Omental fat pad (tissue), 3 donors: ENCODE measurements at regions not wholly inside any gene's neighbourhood (a gene's known extent, or its start where the extent isn't known, plus 50 kb on each side); places are given as distances from the start of the nearest gene placed in this dataset.

Experiments used
- ATAC-seq: fragments of 150-250 bp; one replicate; pipeline ENCODE4 v1.9.1; 2016; ENCODE audit warnings: mild to moderate bottlenecking, moderate library complexity; ENCODE audit not compliant: low FRiP score
- DNase-seq: peaks from one replicate; pipeline ENCODE4 v3.0.0-alpha.2; 2019; ENCODE audit warnings: low spot score
- CTCF ChIP-seq, 3 donors: fragments of 450-650 bp; IDR thresholded peaks; one replicate each; pipeline ENCODE4 v1.5.1; 2016 to 2017; ENCODE audit warnings: antibody characterized with exemption in 3 of 3, mild to moderate bottlenecking in 3 of 3, moderate library complexity in 2 of 3

DNA sequence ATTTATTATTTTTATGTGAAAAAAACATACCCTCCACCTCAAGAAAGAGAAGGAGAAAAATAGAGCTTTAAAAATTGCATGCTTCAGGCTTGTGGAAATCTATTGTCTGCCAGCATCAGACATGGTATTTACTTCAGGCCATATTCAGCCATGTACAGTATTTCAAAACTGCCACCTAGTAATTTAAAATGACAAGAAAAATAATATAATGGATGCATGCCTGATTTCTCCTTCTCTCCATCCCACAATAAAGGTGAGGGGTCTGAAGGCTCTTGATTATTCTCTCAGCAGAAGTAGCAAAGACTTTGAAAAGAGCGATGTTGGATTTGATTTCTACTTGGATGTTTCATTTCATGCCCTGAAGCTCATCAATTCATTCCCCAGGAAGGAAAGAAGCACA is 250.7 kb downstream of the TBC1D4 start:
- TF ChIP-seq CTCF (IDR thresholded peaks at IDR 0.05), result no peak

DNA sequence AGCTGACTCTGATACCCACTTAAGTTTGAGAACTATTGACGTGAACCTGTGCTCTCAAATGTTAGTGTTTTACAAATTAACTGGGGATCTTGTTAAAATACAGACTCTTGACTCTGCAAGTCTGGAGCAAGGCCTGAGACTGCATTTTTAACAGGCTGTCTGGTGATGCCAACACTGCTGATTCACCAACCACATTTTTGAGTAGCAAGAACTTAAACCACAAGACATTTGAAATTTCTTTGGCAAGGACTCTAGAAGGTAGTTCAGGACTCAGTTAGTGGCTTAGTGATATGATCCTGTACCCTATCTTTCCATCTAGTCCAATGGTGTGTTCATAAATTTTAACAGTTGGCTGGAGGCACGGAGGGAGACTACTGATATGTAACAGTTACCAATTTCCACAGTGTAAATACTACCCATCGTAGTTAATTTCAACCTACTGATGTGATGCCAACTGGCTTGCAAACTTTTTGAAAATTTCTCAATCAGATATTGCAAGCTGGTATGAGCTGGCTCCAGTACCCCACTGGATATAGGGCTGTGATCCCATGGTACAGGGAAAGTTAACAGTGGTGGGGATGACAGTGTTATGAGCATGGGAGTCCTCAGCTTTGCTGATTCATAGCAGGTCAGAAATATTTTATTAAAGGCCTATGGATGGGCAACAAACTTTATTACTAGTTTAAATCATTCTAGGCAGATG is 255.1 kb downstream of the TBC1D4 start:
- DNase-seq (no peak), ATAC-seq (peak; percentile 62)
- no peak for TF ChIP-seq CTCF (IDR thresholded peaks at IDR 0.05)

More for the DNA sequence above, 250.7 kb downstream of the TBC1D4 start:
- ATAC-seq (no peak), DNase-seq (no peak)

DNA sequence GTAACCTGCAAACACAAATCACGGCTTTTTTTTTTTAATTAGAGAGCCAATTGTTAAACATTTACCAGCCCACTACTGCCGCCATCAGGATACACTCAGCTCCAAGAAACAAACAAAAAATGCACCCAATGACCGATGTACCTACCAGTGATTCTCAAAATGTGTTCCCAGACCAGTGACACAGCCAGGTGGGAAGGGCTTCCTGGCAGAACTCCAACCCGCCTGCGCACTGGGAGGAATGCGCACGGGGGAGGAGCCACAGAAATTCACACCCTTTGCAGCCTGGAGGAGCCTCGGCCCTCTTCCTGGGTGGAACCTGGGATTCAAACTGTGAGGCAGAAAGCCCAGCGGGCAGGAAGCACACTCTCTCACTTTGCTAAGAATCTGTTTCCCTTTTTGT is 255.9 kb downstream of the TBC1D4 start:
- ATAC-seq (no peak), DNase-seq (no peak)
- no peak for TF ChIP-seq CTCF (IDR thresholded peaks at IDR 0.05)

DNA sequence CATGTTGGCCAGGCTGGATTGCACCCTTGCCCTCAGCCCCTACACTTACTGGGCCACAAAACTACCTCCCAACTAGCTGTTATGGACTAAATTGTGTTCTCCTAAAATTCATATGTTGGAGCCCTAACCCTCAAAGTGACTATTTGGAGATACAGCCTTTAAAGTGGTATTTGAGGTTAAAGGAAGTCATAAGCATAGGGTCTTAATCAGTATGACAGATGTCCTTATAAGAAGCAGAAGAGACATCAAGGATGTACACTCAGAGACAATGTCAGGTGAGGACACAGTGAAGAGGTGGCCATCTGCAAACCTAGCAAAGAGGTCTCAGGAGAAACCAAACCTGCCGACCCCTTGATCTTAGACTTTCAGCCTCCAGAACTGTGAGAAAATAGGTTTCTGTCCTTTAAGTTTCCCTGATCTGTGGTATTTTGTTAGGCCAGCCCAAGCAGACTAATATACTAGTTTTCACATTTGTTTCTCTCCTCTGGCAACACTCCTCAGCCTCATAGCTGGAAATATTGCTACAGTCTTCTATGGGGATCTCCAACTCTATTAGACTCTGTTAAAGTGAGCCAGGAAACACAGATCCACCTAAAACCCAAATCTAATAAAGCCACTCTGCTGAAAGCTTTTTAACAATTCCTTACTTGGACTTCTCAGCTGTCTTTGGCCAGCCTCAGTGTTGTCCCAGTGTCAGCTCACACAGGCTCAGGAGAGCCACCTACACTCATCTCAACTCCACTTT is 256.5 kb downstream of the TBC1D4 start:
- ATAC-seq, result no peak
- TF ChIP-seq CTCF (IDR thresholded peaks at IDR 0.05), result no peak
- no peak for DNase-seq

GRCh38 chr13:75224053-75224742 is 257.8 kb downstream of the TBC1D4 start:
- DNase-seq (no peak), ATAC-seq (no peak)
- no peak for TF ChIP-seq CTCF (IDR thresholded peaks at IDR 0.05)

DNA sequence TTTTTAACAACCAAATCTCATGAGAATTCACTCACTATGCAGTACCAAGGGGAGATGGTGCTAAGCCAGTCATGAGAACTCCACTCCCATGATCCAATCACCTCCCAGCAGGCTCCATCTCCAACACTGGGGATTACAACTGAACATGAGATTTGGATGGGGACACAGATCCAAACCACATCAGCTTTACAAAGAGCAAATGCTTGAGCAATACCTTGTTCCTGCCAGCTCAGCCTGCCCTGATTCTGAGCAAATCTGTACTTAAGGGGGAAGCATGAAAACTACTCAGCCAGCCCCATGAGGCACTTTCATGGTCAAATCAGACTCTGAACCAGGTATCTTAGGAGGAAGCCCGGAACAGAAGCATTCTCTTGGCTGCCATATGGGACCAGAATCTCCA is 259.9 kb downstream of the TBC1D4 start:
- no peak for DNase-seq
- no peak for TF ChIP-seq CTCF (IDR thresholded peaks at IDR 0.05)
- ATAC-seq, result no peak
